ENCODE measurements at regions not wholly inside any gene's neighbourhood (a gene's known extent, or its start where the extent isn't known, plus 50 kb on each side); places are given as distances from the start of the nearest gene placed in this dataset.

- Histone ChIP-seq H3T11ph (ENCODE audit: low read length) (no peak overlapping the region), H2AFZ (ENCODE audit: low read length) (no peak overlapping the region), H3K27me3 (ENCODE audit: insufficient read depth, low read length) (no peaks in the 10 kb centered on the region), H3K18ac (ENCODE audit: insufficient read length, low read depth, low read length) (no peak overlapping the region), H2AK5ac (ENCODE audit: insufficient read length, low read length) (no peak overlapping the region), H3K56ac (ENCODE audit: insufficient read length, low read depth, low read length) (no peak overlapping the region), H2BK5ac (ENCODE audit: insufficient read length, low read length) (no peak overlapping the region), H3K14ac (ENCODE audit: insufficient read depth, low read length) (no peak overlapping the region), H3K79me1 (ENCODE audit: insufficient read depth, low read depth, low read length, poor library complexity, severe bottlenecking) (no peaks in the 10 kb centered on the region), H4K5ac (ENCODE audit: insufficient read length, low read depth, low read length) (no peak overlapping the region), H3K9ac (ENCODE audit: extremely low read depth, insufficient read length, low read length) (no peak overlapping the region), H4K8ac (replicated peaks; ENCODE audit: insufficient read length, low read depth, low read length) (no peak overlapping the region), H2BK15ac (ENCODE audit: low read depth, low read length) (no peak overlapping the region), H3K4me1 (ENCODE audit: insufficient read depth, low read length) (no peaks in the 10 kb centered on the region), H3K27ac (ENCODE audit: insufficient read length, low read depth, low read length) (no peak overlapping the region), H3K23ac (ENCODE audit: insufficient read length, low read depth, low read length) (no peak overlapping the region), H3K4me2 (ENCODE audit: insufficient read depth, insufficient read length, low read length) (no peak overlapping the region), H2BK20ac (ENCODE audit: low read depth, low read length, poor library complexity, severe bottlenecking) (no peak overlapping the region), H4K91ac (ENCODE audit: insufficient read length, low read depth, low read length) (no peak overlapping the region), H3K9me3 (ENCODE audit: control insufficient read depth, low read depth, low read length) (no peaks in the 10 kb centered on the region), H3K4ac (ENCODE audit: low read depth, low read length) (no peak overlapping the region), H3K79me2 (ENCODE audit: insufficient read depth, low read length) (no peaks in the 10 kb centered on the region), H2BK12ac (ENCODE audit: insufficient read length, low read depth, low read length) (no peak overlapping the region), H2BK120ac (ENCODE audit: low read depth, low read length, poor library complexity, severe bottlenecking) (no peak overlapping the region), H4K20me1 (ENCODE audit: control insufficient read depth, insufficient read depth, insufficient read length) (no peaks in the 10 kb centered on the region), H3K23me2 (ENCODE audit: insufficient read length, low read depth, low read length, poor library complexity, severe bottlenecking) (no peaks in the 10 kb centered on the region)
- Mint-ChIP-seq H3K4me3 (no peak overlapping the region), H3K4me1 (peaks cover 4% of the 10 kb centered on the region in 2 experiments), H3K36me3 (ENCODE audit: insufficient read depth in 1 of 3, low read depth in 3 of 3) (no peaks in the 10 kb centered on the region), H3K9me3 (no peaks in the 10 kb centered on the region), H3K27me3 (ENCODE audit: low read depth) (no peaks in the 10 kb centered on the region), H3K27ac (0 out of 7 replicates have a peak overlapping the region, but pooled peaks of 1 of the 3 experiments have one; percentile 39)
- DNase-seq: no peak
- no CpG with 5 or more reads among the region's 1 CpG for WGBS (ENCODE audit: extremely low coverage, insufficient read length, low lambda C conversion rate)
- TF ChIP-seq, protein P1, sequence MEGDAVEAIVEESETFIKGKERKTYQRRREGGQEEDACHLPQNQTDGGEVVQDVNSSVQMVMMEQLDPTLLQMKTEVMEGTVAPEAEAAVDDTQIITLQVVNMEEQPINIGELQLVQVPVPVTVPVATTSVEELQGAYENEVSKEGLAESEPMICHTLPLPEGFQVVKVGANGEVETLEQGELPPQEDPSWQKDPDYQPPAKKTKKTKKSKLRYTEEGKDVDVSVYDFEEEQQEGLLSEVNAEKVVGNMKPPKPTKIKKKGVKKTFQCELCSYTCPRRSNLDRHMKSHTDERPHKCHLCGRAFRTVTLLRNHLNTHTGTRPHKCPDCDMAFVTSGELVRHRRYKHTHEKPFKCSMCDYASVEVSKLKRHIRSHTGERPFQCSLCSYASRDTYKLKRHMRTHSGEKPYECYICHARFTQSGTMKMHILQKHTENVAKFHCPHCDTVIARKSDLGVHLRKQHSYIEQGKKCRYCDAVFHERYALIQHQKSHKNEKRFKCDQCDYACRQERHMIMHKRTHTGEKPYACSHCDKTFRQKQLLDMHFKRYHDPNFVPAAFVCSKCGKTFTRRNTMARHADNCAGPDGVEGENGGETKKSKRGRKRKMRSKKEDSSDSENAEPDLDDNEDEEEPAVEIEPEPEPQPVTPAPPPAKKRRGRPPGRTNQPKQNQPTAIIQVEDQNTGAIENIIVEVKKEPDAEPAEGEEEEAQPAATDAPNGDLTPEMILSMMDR (conservative IDR thresholded peaks at IDR 0.05): no peak
These were observed 311.9 kb downstream of the PLOD2 start for GRCh38 chr3:145849115-145849514.

All from H9 (cell line).